NT2/D1 (cell line): ENCODE measurements at regions not wholly inside any gene's neighbourhood (a gene's known extent, or its start where the extent isn't known, plus 50 kb on each side); places are given as distances from the start of the nearest gene placed in this dataset.

ENCODE experiments used
- SUZ12 ChIP-seq: IDR thresholded peaks from 2 replicates; pipeline ENCODE4 v1.6.1; 2011; ENCODE audit not compliant: insufficient read length, insufficient read depth; ENCODE audit errors: extremely low read depth
- ZNF274 ChIP-seq: IDR thresholded peaks from 2 replicates; pipeline ENCODE4 v1.6.1; 2011; ENCODE audit warnings: mild to moderate bottlenecking, low read depth, low read length

GRCh38 chr19:30699871-30700280, 327.7 kb downstream of the ZNF536 start:
- TF ChIP-seq SUZ12 = no peak
- TF ChIP-seq ZNF274 = no peak
